Panc1 (cell line): ENCODE measurements at regions not wholly inside any gene's neighbourhood (a gene's known extent, or its start where the extent isn't known, plus 50 kb on each side); places are given as distances from the start of the nearest gene placed in this dataset.

Source experiments
- ATAC-seq: fragments of 200-7000 bp; cut with Tn5 transposase; 2 replicates; pipeline ENCODE4 v1.9.1; 2020; ENCODE audit warnings: mild to moderate bottlenecking, moderate library complexity
- BruUV-seq: library from RNA; stranded (reverse); fragments of 400-500 nt; replicated peaks from 2 replicates; lab custom pipeline; 2021; lab: Mats Ljungman, UMichigan
- CTCF ChIA-PET: fragments of 300-600 bp; sonication (Branson Sonifier 250); formaldehyde crosslinking; loops from one replicate; lab custom pipeline; 2022; ENCODE audit warnings: antibody characterized with exemption; lab: Charles Lee
- POLR2A ChIA-PET: fragments of 300-600 bp; sonication (Branson Sonifier 250); formaldehyde crosslinking; loops from one replicate; lab custom pipeline; 2022; ENCODE audit warnings: antibody characterized with exemption; lab: Charles Lee
- DNase-seq: peaks from one replicate; pipeline ENCODE4 v3.0.0-alpha.2; 2010; ENCODE audit warnings: low read depth, low spot score
- H3K27ac ChIP-seq: 2 replicates; pipeline ENCODE4 v1.5.1; 2011; ENCODE audit warnings: mild to moderate bottlenecking, low read length, inconsistent platforms
- H3K27me3 ChIP-seq: fragments of 200-500 bp; sonication (Bioruptor generic); 2 replicates; pipeline ENCODE4 v1.6.0; 2014; ENCODE audit warnings: low read length, inconsistent platforms; ENCODE audit not compliant: control insufficient read depth, insufficient read depth
- H3K36me3 ChIP-seq: fragments of 200-500 bp; sonication (Bioruptor generic); 2 replicates; pipeline ENCODE4 v1.5.1; 2014; ENCODE audit warnings: inconsistent platforms, mild to moderate bottlenecking, low read length, moderate library complexity; ENCODE audit not compliant: control insufficient read depth, insufficient read depth
- H3K4me1 ChIP-seq: 2 replicates; pipeline ENCODE4 v1.5.1; 2011; ENCODE audit warnings: inconsistent platforms, mild to moderate bottlenecking, low read length, moderate library complexity; ENCODE audit not compliant: control insufficient read depth, insufficient read depth
- H3K4me3 ChIP-seq, 2 experiments: 2 replicates each; pipeline ENCODE4 v1.5.1; 2011 to 2012; ENCODE audit warnings: low read depth in 2 of 2, low read length in 2 of 2, mild to moderate bottlenecking in 2 of 2, inconsistent platforms in 1 of 2, moderate library complexity in 1 of 2
- H3K9me3 ChIP-seq: fragments of 200-500 bp; sonication (Bioruptor generic); 2 replicates; pipeline ENCODE4 v1.5.1; 2014; ENCODE audit warnings: low read depth, mild to moderate bottlenecking, inconsistent platforms, low read length, moderate library complexity; ENCODE audit not compliant: control insufficient read depth, insufficient read depth
- POLR2AphosphoS5 ChIP-seq: IDR thresholded peaks from 2 replicates; pipeline ENCODE4 v1.6.1; 2012; ENCODE audit warnings: mild to moderate bottlenecking, low read depth, low read length, moderate library complexity
- REST ChIP-seq, 2 experiments: IDR thresholded peaks; 2 replicates each; pipeline ENCODE4 v1.6.1; 2011 to 2012; ENCODE audit warnings: low read depth in 2 of 2, control low read depth in 1 of 2, low read length in 1 of 2, mild to moderate bottlenecking in 1 of 2, moderate library complexity in 1 of 2; ENCODE audit not compliant: insufficient read depth in 1 of 2
- SIN3A ChIP-seq: IDR thresholded peaks from 2 replicates; pipeline ENCODE4 v1.6.1; 2012; ENCODE audit warnings: low read depth, mild to moderate bottlenecking, low read length, moderate library complexity, borderline replicate concordance; ENCODE audit not compliant: insufficient read depth
- TCF7L2 ChIP-seq: IDR thresholded peaks from 2 replicates; pipeline ENCODE4 v1.6.1; 2011; ENCODE audit warnings: mild to moderate bottlenecking, low read depth, low read length, inconsistent platforms
- in situ Hi-C: cut with HindIII; loops from 2 replicates; pipeline ENCODE4 v1.10.0; 2016; ENCODE audit warnings: low sequenced_read_pairs, low pct_unique_long_range_greater_than_20kb
- intact Hi-C: fragments of 100-400 bp; cut with micrococcal nuclease; formaldehyde crosslinking; loops from one replicate; pipeline ENCODE4 v1.10.0; 2022; ENCODE audit not compliant: unreplicated experiment
- TF ChIP-seq, protein P1 (sequence below): fragments of 450-650 bp; IDR thresholded peaks from 2 replicates; pipeline ENCODE4 v1.5.1; 2017; ENCODE audit warnings: mild to moderate bottlenecking

DNA sequence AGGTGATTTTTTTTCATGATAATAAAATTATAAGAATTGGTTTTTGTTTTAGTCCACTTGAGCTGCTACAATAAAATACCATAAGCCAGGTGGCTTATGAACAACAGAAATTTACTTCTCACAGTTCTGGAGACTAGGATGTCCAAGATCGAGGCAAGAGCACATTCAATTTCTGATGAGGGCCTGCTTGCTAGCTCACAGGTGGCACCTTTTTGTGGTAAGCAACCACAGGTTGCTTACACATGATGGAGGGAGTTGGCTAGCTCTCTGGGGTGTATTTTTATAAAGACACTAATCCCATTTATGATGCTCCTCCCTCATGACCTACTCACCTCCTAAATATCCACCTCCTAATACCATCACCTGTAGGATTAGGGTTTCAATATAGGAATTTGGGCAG is 1248.5 kb upstream of the TENM3 start:
- intact Hi-C loops (no loop called here), in situ Hi-C loops (no loop called here)
- ATAC-seq (no peak), DNase-seq (no peak)
- no peak overlapping the region for H3K4me3 ChIP-seq
- TF ChIP-seq REST (IDR thresholded peaks at IDR 0.05; ENCODE audit: insufficient read depth in 1 of 2, low read depth in 2 of 2, low read length in 1 of 2), result no peak
- TF ChIP-seq POLR2AphosphoS5, result no peak
- H3K27me3 ChIP-seq, result no peaks in the 10 kb centered on the region
- BruUV-seq, result no TSS peak
- ChIA-PET POLR2A (no interaction called here), CTCF (interaction anchor here (0.5 kb wide), 1 partner anchor 529 kb away, joined by 3 read pairs; no protein-coding TSS in a partner anchor)
- H3K36me3 ChIP-seq, result no peaks in the 10 kb centered on the region; the same call in 1 of the 2 replicates
- no peaks in the 10 kb centered on the region for H3K4me1 ChIP-seq
- H3K9me3 ChIP-seq, result no peaks in the 10 kb centered on the region
- H3K27ac ChIP-seq, result no peak overlapping the region

GRCh38 chr4:180999217-180999616 is 1244.0 kb upstream of the TENM3 start:
- no TSS peak for BruUV-seq
- DNase-seq, result no peak
- no peak overlapping the region for H3K27ac ChIP-seq
- no peaks in the 10 kb centered on the region for H3K27me3 ChIP-seq
- ATAC-seq, result no peak
- no peaks in the 10 kb centered on the region; the same call in 1 of the 2 replicates for H3K36me3 ChIP-seq
- no peak overlapping the region for H3K4me3 ChIP-seq
- no peak for TF ChIP-seq REST (IDR thresholded peaks at IDR 0.05; ENCODE audit: insufficient read depth in 1 of 2, low read depth in 2 of 2, low read length in 1 of 2)
- TF ChIP-seq SIN3A, result no peak
- no peak for TF ChIP-seq POLR2AphosphoS5
- no peak for TF ChIP-seq TCF7L2
- TF ChIP-seq, protein P1, sequence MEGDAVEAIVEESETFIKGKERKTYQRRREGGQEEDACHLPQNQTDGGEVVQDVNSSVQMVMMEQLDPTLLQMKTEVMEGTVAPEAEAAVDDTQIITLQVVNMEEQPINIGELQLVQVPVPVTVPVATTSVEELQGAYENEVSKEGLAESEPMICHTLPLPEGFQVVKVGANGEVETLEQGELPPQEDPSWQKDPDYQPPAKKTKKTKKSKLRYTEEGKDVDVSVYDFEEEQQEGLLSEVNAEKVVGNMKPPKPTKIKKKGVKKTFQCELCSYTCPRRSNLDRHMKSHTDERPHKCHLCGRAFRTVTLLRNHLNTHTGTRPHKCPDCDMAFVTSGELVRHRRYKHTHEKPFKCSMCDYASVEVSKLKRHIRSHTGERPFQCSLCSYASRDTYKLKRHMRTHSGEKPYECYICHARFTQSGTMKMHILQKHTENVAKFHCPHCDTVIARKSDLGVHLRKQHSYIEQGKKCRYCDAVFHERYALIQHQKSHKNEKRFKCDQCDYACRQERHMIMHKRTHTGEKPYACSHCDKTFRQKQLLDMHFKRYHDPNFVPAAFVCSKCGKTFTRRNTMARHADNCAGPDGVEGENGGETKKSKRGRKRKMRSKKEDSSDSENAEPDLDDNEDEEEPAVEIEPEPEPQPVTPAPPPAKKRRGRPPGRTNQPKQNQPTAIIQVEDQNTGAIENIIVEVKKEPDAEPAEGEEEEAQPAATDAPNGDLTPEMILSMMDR, result no peak
- CTCF ChIA-PET, result no interaction called here
- in situ Hi-C loops, result no loop called here
- intact Hi-C loops, result no loop called here
- H3K4me1 ChIP-seq, result no peaks in the 10 kb centered on the region
- POLR2A ChIA-PET, result no interaction called here
- H3K9me3 ChIP-seq, result no peaks in the 10 kb centered on the region
